ENCODE measurements at regions not wholly inside any gene's neighbourhood (a gene's known extent, or its start where the extent isn't known, plus 50 kb on each side); places are given as distances from the start of the nearest gene placed in this dataset.

- no peak overlapping the region for H3K4me3 Mint-ChIP-seq
- no peak overlapping the region for H3K27ac ChIP-seq (ENCODE audit: low read depth, low read length)
- no peak for TF ChIP-seq CTCF (conservative IDR thresholded peaks at IDR 0.05)
- H3K9me3 Mint-ChIP-seq: no peaks in the 10 kb centered on the region
- no peaks in the 10 kb centered on the region for H3K9me3 ChIP-seq (ENCODE audit: control insufficient read depth, low read length)
- H3K36me3 ChIP-seq (ENCODE audit: control insufficient read depth, insufficient read depth, low read length): no peaks in the 10 kb centered on the region
- H3K4me3 ChIP-seq (ENCODE audit: low read length): no peak overlapping the region
- H3K36me3 Mint-ChIP-seq (ENCODE audit: low read depth): no peaks in the 10 kb centered on the region
- no peak for DNase-seq
- H3K4me1 ChIP-seq (ENCODE audit: control insufficient read depth, insufficient read depth, low read length): no peaks in the 10 kb centered on the region
- H3K27me3 Mint-ChIP-seq (ENCODE audit: insufficient read depth): no peaks in the 10 kb centered on the region
- 67 to 86% methylated on average over 1 to 2 of the region's 2 CpGs for WGBS, 2 experiments (ENCODE audit: insufficient coverage in 1 of 2, insufficient read length in 1 of 2)
- H3K27ac Mint-ChIP-seq: no peak overlapping the region
- no peak overlapping the region for H3K9ac ChIP-seq (ENCODE audit: extremely low read depth, low read length, poor library complexity, severe bottlenecking)
- H3K27me3 ChIP-seq (ENCODE audit: control insufficient read depth, insufficient read depth, low read length, poor library complexity, severe bottlenecking): no peaks in the 10 kb centered on the region
- H3K4me1 Mint-ChIP-seq: no peaks in the 10 kb centered on the region
Measured at GRCh38 chr3:88668180-88668579, 439.2 kb upstream of the EPHA3 start.

DNA sequence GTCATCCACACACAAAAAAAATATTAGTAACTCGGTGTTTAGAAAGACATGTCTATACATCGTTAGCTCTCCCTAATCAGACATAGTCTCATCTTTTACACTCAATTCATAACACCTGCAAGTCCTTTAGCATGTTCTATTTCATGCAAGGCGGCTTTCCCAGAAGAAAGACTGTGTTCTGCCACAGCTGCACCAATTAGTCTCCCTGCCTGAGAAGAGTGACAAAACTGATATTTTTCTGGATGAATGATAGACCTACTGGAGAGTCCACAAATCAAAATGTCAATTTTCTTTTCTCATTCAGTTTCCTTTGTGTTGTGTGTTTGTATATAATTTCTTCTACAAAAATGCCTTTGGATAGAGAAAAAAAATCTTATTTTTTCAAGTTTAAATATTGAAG lies 435.8 kb upstream of the EPHA3 start:
- H3K4me3 ChIP-seq (ENCODE audit: low read length): no peak overlapping the region
- H3K4me1 ChIP-seq (ENCODE audit: control insufficient read depth, insufficient read depth, low read length): no peaks in the 10 kb centered on the region
- peak overlapping the region; percentile 14 for H3K27ac ChIP-seq (ENCODE audit: low read depth, low read length)
- Mint-ChIP-seq H3K9me3 (no peaks in the 10 kb centered on the region), H3K4me3 (no peak overlapping the region), H3K4me1 (no peaks in the 10 kb centered on the region), H3K27ac (no peak overlapping the region), H3K36me3 (ENCODE audit: low read depth) (no peaks in the 10 kb centered on the region), H3K27me3 (ENCODE audit: insufficient read depth) (no peaks in the 10 kb centered on the region)
- no peak for TF ChIP-seq CTCF (conservative IDR thresholded peaks at IDR 0.05)
- WGBS, 2 experiments (ENCODE audit: insufficient coverage in 1 of 2, insufficient read length in 1 of 2): 92 to 93% methylated on average over 2 to 3 of the region's 3 CpGs
- no peaks in the 10 kb centered on the region for H3K36me3 ChIP-seq (ENCODE audit: control insufficient read depth, insufficient read depth, low read length)
- H3K9me3 ChIP-seq (ENCODE audit: control insufficient read depth, low read length): no peaks in the 10 kb centered on the region
- H3K27me3 ChIP-seq (ENCODE audit: control insufficient read depth, insufficient read depth, low read length, poor library complexity, severe bottlenecking): no peaks in the 10 kb centered on the region
- H3K9ac ChIP-seq (ENCODE audit: extremely low read depth, low read length, poor library complexity, severe bottlenecking): no peak overlapping the region
- no peak for DNase-seq

GRCh38 chr3:88677298-88677697 lies 430.1 kb upstream of the EPHA3 start:
- Histone ChIP-seq H3K4me1 (ENCODE audit: control insufficient read depth, insufficient read depth, low read length) (no peaks in the 10 kb centered on the region), H3K9ac (ENCODE audit: extremely low read depth, low read length, poor library complexity, severe bottlenecking) (no peak overlapping the region), H3K9me3 (ENCODE audit: control insufficient read depth, low read length) (no peaks in the 10 kb centered on the region), H3K4me3 (ENCODE audit: low read length) (no peak overlapping the region), H3K36me3 (ENCODE audit: control insufficient read depth, insufficient read depth, low read length) (no peaks in the 10 kb centered on the region), H3K27me3 (ENCODE audit: control insufficient read depth, insufficient read depth, low read length, poor library complexity, severe bottlenecking) (no peaks in the 10 kb centered on the region), H3K27ac (ENCODE audit: low read depth, low read length) (no peak overlapping the region)
- no peak overlapping the region for H3K4me3 Mint-ChIP-seq
- H3K4me1 Mint-ChIP-seq: no peaks in the 10 kb centered on the region
- TF ChIP-seq CTCF (conservative IDR thresholded peaks at IDR 0.05): no peak
- no peaks in the 10 kb centered on the region for H3K27me3 Mint-ChIP-seq (ENCODE audit: insufficient read depth)
- no peaks in the 10 kb centered on the region for H3K9me3 Mint-ChIP-seq
- no peak for DNase-seq
- H3K36me3 Mint-ChIP-seq (ENCODE audit: low read depth): no peaks in the 10 kb centered on the region
- no peak overlapping the region for H3K27ac Mint-ChIP-seq
- 88 to 100% methylated on average over 1 of the region's 1 CpG for WGBS, 2 experiments (ENCODE audit: insufficient coverage in 1 of 2, insufficient read length in 1 of 2)

Data from endodermal cell (in vitro differentiated cells).